HCT116 (cell line): ENCODE measurements at regions not wholly inside any gene's neighbourhood (a gene's known extent, or its start where the extent isn't known, plus 50 kb on each side); places are given as distances from the start of the nearest gene placed in this dataset.

Source experiments
- CBX3 ChIP-seq: IDR thresholded peaks from 2 replicates; pipeline ENCODE4 v1.6.1; 2012; ENCODE audit warnings: low read depth
- CTCF ChIP-seq, 3 experiments: fragments of 200-600 bp in 1 of 3; sonication (generic) in 1 of 3; IDR thresholded peaks in 2 of 3; conservative IDR thresholded peaks in 1 of 3; 2 replicates each; pipeline ENCODE4 v1.5.1; 2012 to 2017; ENCODE audit warnings: low read depth in 2 of 3, low read length in 2 of 3, antibody characterized with exemption in 1 of 3, borderline replicate concordance in 1 of 3, control low read depth in 1 of 3, mild to moderate bottlenecking in 1 of 3, mixed read lengths in 1 of 3, mixed run types in 1 of 3, moderate library complexity in 1 of 3; ENCODE audit not compliant: insufficient read depth in 1 of 3
- EZH2 ChIP-seq: fragments of 200-600 bp; sonication (generic); IDR thresholded peaks from 2 replicates; pipeline ENCODE4 v1.6.1; 2017; ENCODE audit warnings: antibody characterized with exemption, mixed run types
- EZH2phosphoT487 ChIP-seq: fragments of 200-600 bp; IDR thresholded peaks from 2 replicates; pipeline ENCODE4 v1.6.1; 2018; ENCODE audit warnings: antibody characterized with exemption, borderline replicate concordance
- JUND ChIP-seq: IDR thresholded peaks from 2 replicates; pipeline ENCODE4 v1.6.1; 2012
- MAX ChIP-seq: IDR thresholded peaks from 2 replicates; pipeline ENCODE4 v1.6.1; 2012
- POLR2A ChIP-seq: IDR thresholded peaks from 2 replicates; pipeline ENCODE4 v1.7.0; 2011; ENCODE audit warnings: borderline replicate concordance; ENCODE audit not compliant: insufficient read depth, insufficient read length; ENCODE audit errors: extremely low read depth
- POLR2AphosphoS5 ChIP-seq: IDR thresholded peaks from 2 replicates; pipeline ENCODE4 v1.6.1; 2011; ENCODE audit warnings: mild to moderate bottlenecking, low read depth, low read length, moderate library complexity
- SIN3A ChIP-seq: IDR thresholded peaks from 2 replicates; pipeline ENCODE4 v1.6.1; 2012; ENCODE audit warnings: low read depth
- SRF ChIP-seq: IDR thresholded peaks from 2 replicates; pipeline ENCODE4 v1.6.1; 2012; ENCODE audit warnings: low read depth
- YY1 ChIP-seq: IDR thresholded peaks from 2 replicates; pipeline ENCODE4 v1.6.1; 2011; ENCODE audit warnings: low read length, low read depth, moderate library complexity, mild to moderate bottlenecking; ENCODE audit not compliant: insufficient replicate concordance; ENCODE audit errors: extremely low read depth
- ZNF274 ChIP-seq: fragments of 200-500 bp; sonication (Bioruptor generic); IDR thresholded peaks from 2 replicates; pipeline ENCODE4 v1.6.1; 2014; ENCODE audit warnings: mild to moderate bottlenecking, low read depth, low read length, inconsistent platforms
- TF ChIP-seq, protein P1 (sequence below): IDR thresholded peaks from 2 replicates; pipeline ENCODE4 v1.6.1; 2012; ENCODE audit warnings: low read depth

GRCh38 chr1:241432241-241432640 lies 75.2 kb upstream of the RGS7 start:
- TF ChIP-seq CTCF (IDR thresholded peaks at IDR 0.05 in 2 of 3, conservative IDR thresholded peaks at IDR 0.05 in 1 of 3; ENCODE audit: borderline replicate concordance in 1 of 3, insufficient read depth in 1 of 3, low read depth in 2 of 3, low read length in 2 of 3) (no peak), POLR2AphosphoS5 (no peak), POLR2A (no peak), SIN3A (no peak), ZNF274 (no peak), EZH2phosphoT487 (no peak), MAX (no peak), EZH2 (no peak), CBX3 (no peak), JUND (no peak), YY1 (no peak), SRF (no peak)
- TF ChIP-seq, protein P1, sequence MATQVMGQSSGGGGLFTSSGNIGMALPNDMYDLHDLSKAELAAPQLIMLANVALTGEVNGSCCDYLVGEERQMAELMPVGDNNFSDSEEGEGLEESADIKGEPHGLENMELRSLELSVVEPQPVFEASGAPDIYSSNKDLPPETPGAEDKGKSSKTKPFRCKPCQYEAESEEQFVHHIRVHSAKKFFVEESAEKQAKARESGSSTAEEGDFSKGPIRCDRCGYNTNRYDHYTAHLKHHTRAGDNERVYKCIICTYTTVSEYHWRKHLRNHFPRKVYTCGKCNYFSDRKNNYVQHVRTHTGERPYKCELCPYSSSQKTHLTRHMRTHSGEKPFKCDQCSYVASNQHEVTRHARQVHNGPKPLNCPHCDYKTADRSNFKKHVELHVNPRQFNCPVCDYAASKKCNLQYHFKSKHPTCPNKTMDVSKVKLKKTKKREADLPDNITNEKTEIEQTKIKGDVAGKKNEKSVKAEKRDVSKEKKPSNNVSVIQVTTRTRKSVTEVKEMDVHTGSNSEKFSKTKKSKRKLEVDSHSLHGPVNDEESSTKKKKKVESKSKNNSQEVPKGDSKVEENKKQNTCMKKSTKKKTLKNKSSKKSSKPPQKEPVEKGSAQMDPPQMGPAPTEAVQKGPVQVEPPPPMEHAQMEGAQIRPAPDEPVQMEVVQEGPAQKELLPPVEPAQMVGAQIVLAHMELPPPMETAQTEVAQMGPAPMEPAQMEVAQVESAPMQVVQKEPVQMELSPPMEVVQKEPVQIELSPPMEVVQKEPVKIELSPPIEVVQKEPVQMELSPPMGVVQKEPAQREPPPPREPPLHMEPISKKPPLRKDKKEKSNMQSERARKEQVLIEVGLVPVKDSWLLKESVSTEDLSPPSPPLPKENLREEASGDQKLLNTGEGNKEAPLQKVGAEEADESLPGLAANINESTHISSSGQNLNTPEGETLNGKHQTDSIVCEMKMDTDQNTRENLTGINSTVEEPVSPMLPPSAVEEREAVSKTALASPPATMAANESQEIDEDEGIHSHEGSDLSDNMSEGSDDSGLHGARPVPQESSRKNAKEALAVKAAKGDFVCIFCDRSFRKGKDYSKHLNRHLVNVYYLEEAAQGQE, result no peak
